K562 (cell line): ENCODE measurements at regions not wholly inside any gene's neighbourhood (a gene's known extent, or its start where the extent isn't known, plus 50 kb on each side); places are given as distances from the start of the nearest gene placed in this dataset.

Experiments
- ATAC-seq: fragments of 200-7000 bp; cut with Tn5 transposase; 3 replicates; pipeline ENCODE4 v1.9.1; 2020; ENCODE audit warnings: moderate library complexity
- BruUV-seq: library from RNA; stranded (reverse); fragments of 400-500 nt; replicated peaks from 2 replicates; lab custom pipeline; 2021; lab: Mats Ljungman, UMichigan
- CTCF ChIA-PET: fragments of 300-600 bp; formaldehyde crosslinking; extraction: SDS; loops from one replicate; lab custom pipeline; 2021; ENCODE audit warnings: low intra/inter-chr PET ratio; lab: Yijun Ruan, JAX
- POLR2A ChIA-PET: fragments of 300-600, 350-650 bp; sonication (Branson Sonifier 250); formaldehyde crosslinking; extraction: SDS; loops from one replicate; lab custom pipeline; 2021; ENCODE audit warnings: antibody characterized with exemption, inconsistent platforms; lab: Yijun Ruan, JAX
- DNase-seq, 4 experiments: peaks; one replicate each; pipeline versions ENCODE4 v3.0.0 to v3.0.0-alpha.2; 2011 to 2018; ENCODE audit warnings: low spot score in 3 of 4, mixed read lengths in 3 of 4; ENCODE audit errors: extremely low read depth in 1 of 4
- FAIRE-seq: peaks from 2 replicates; lab custom pipeline; 2011; peaks lifted over from hg19 to GRCh38; lab: Jason Lieb, UNC
- H2AFZ ChIP-seq: 2 replicates; pipeline ENCODE4 v1.6.0; 2011; ENCODE audit warnings: low read depth, low read length, control low read depth, inconsistent platforms
- H3K27ac ChIP-seq: fragments of 200-600 bp; 3 replicates; pipeline ENCODE4 v1.8.0; 2011; ENCODE audit warnings: low read depth, mild to moderate bottlenecking, control low read depth, inconsistent platforms, low read length, moderate library complexity, mixed read lengths; ENCODE audit errors: extremely low read depth
- H3K27me3 ChIP-seq, 2 experiments: fragments of 300-600 bp in 1 of 2; 2 replicates in 1 of 2; 3 replicates in 1 of 2; pipeline versions ENCODE4 v1.6.0 to v1.8.0; 2011; ENCODE audit warnings: inconsistent platforms in 2 of 2, low read length in 2 of 2, mild to moderate bottlenecking in 1 of 2, mixed read lengths in 1 of 2, moderate library complexity in 1 of 2; ENCODE audit not compliant: control insufficient read depth in 2 of 2, insufficient read depth in 2 of 2
- H3K36me3 ChIP-seq: fragments of 300-600 bp; 3 replicates; pipeline ENCODE4 v1.8.0; 2011; ENCODE audit warnings: mild to moderate bottlenecking, low read length, inconsistent platforms; ENCODE audit not compliant: control insufficient read depth, insufficient read depth
- H3K4me1 ChIP-seq, 2 experiments: fragments of 200-600 bp in 1 of 2; replicated peaks in 1 of 2; 2 replicates in 1 of 2; 3 replicates in 1 of 2; pipeline versions ENCODE4 v1.5.1 to v1.8.0; 2011; ENCODE audit warnings: inconsistent platforms in 2 of 2, low read length in 2 of 2, mild to moderate bottlenecking in 1 of 2, mixed read lengths in 1 of 2, moderate library complexity in 1 of 2; ENCODE audit not compliant: control insufficient read depth in 2 of 2, insufficient read depth in 2 of 2
- H3K4me2 ChIP-seq: 2 replicates; pipeline ENCODE4 v1.6.1; 2011; ENCODE audit warnings: low read length, control low read depth, inconsistent platforms, mixed read lengths; ENCODE audit not compliant: insufficient read depth
- H3K4me3 ChIP-seq: fragments of 200-600 bp; sonication (generic), shearing (Covaris generic); 2 replicates; pipeline ENCODE4 v1.5.1; 2016; ENCODE audit warnings: control low read depth, inconsistent platforms
- H3K79me2 ChIP-seq: fragments of 200-600 bp; 3 replicates; pipeline ENCODE4 v1.8.0; 2011; ENCODE audit warnings: low read length, inconsistent platforms; ENCODE audit not compliant: control insufficient read depth, insufficient read depth
- H3K9ac ChIP-seq, 2 experiments: 2 replicates each; pipeline versions ENCODE4 v1.6.0 to v1.6.1; 2011; ENCODE audit warnings: low read depth in 2 of 2, low read length in 2 of 2, control low read depth in 1 of 2, inconsistent platforms in 1 of 2, mild to moderate bottlenecking in 1 of 2, mixed read lengths in 1 of 2; ENCODE audit not compliant: insufficient read depth in 1 of 2
- H3K9me1 ChIP-seq: one replicate; pipeline ENCODE4 v1.6.0; 2011; ENCODE audit warnings: inconsistent platforms, mild to moderate bottlenecking, low read length, moderate library complexity; ENCODE audit not compliant: control insufficient read depth, insufficient read depth
- H3K9me3 ChIP-seq: replicated peaks from 2 replicates; pipeline ENCODE4 v1.5.1; 2011; ENCODE audit warnings: low read depth, low read length, inconsistent platforms; ENCODE audit not compliant: control insufficient read depth, insufficient read depth
- H4K20me1 ChIP-seq: replicated peaks from 2 replicates; pipeline ENCODE4 v1.6.1; 2011; ENCODE audit warnings: low read length, inconsistent platforms, mixed read lengths; ENCODE audit not compliant: control insufficient read depth, insufficient read depth
- BCL6 ChIP-seq: fragments of 250-450 bp; sonication (Bioruptor Pico); IDR thresholded peaks from 2 replicates; pipeline ENCODE4 v1.4.0; 2020
- BCOR ChIP-seq: fragments of 450-650 bp; IDR thresholded peaks from 2 replicates; pipeline ENCODE4 v1.6.1; 2016
- CBFA2T2 ChIP-seq: fragments of 450-650 bp; conservative IDR thresholded peaks from 2 replicates; pipeline ENCODE4 v1.6.1; 2017; ENCODE audit warnings: mild to moderate bottlenecking
- E2F6 ChIP-seq, 2 experiments: IDR thresholded peaks; 2 replicates each; pipeline ENCODE4 v1.6.1; 2011; ENCODE audit warnings: borderline replicate concordance in 1 of 2, control low read depth in 1 of 2, low read depth in 1 of 2, low read length in 1 of 2, mild to moderate bottlenecking in 1 of 2, mixed read lengths in 1 of 2, moderate library complexity in 1 of 2; ENCODE audit not compliant: insufficient read depth in 1 of 2, insufficient read length in 1 of 2, poor library complexity in 1 of 2, severe bottlenecking in 1 of 2; ENCODE audit errors: extremely low read depth in 1 of 2
- HINFP ChIP-seq: fragments of 450-650 bp; conservative IDR thresholded peaks from 2 replicates; pipeline ENCODE4 v1.6.1; 2016; ENCODE audit warnings: missing genetic modification characterization, low read depth, mild to moderate bottlenecking, control low read depth, missing compliant biosample characterization
- HMG20B ChIP-seq: fragments of 250-450 bp; sonication (Bioruptor Pico); IDR thresholded peaks from 2 replicates; pipeline ENCODE4 v1.5.0; 2021; ENCODE audit warnings: mild to moderate bottlenecking
- MNT ChIP-seq, 2 experiments: fragments of 450-650 bp; conservative IDR thresholded peaks; 2 replicates each; pipeline ENCODE4 v1.6.1; 2017; ENCODE audit warnings: mild to moderate bottlenecking in 2 of 2, moderate library complexity in 2 of 2
- NFRKB ChIP-seq: fragments of 450-650 bp; IDR thresholded peaks from 2 replicates; pipeline ENCODE4 v1.6.1; 2016; ENCODE audit warnings: low read depth
- POLR2B ChIP-seq: fragments of 450-650 bp; IDR thresholded peaks from 2 replicates; pipeline ENCODE4 v1.6.1; 2018; ENCODE audit warnings: low read depth; ENCODE audit not compliant: partially characterized antibody
- SAFB2 ChIP-seq: fragments of 200-400 bp; formaldehyde crosslinking; IDR thresholded peaks from 2 replicates; pipeline ENCODE4 v1.6.1; 2018; ENCODE audit warnings: borderline replicate concordance, low read length, low read depth, moderate library complexity; ENCODE audit not compliant: severe bottlenecking
- TAF15 ChIP-seq: fragments of 200-400 bp; formaldehyde crosslinking; IDR thresholded peaks from 2 replicates; pipeline ENCODE4 v1.6.1; 2017; ENCODE audit warnings: mild to moderate bottlenecking, low read depth, low read length, moderate library complexity
- TCF7 ChIP-seq: sonication (generic); IDR thresholded peaks from 2 replicates; pipeline ENCODE4 v1.6.1; 2016; ENCODE audit warnings: antibody characterized with exemption, borderline replicate concordance
- TCFL5 ChIP-seq: fragments of 250-450 bp; sonication (Bioruptor Pico); conservative IDR thresholded peaks from 2 replicates; pipeline ENCODE4 v1.6.1; 2021; ENCODE audit warnings: mild to moderate bottlenecking, moderate library complexity, matching md5 sums
- ZFP1 ChIP-seq: fragments of 450-650 bp; formaldehyde crosslinking; IDR thresholded peaks from 2 replicates; pipeline ENCODE4 v1.4.0; 2020; ENCODE audit warnings: mild to moderate bottlenecking, mixed read lengths
- ZNF239 ChIP-seq: fragments of 250-450 bp; sonication (Bioruptor Pico); IDR thresholded peaks from 2 replicates; pipeline ENCODE4 v1.4.0; 2020; ENCODE audit warnings: mild to moderate bottlenecking
- ZNF277 ChIP-seq: fragments of 250-450 bp; sonication (Bioruptor Pico); IDR thresholded peaks from 2 replicates; pipeline ENCODE4 v1.8.0; 2022; ENCODE audit warnings: inconsistent platforms, mild to moderate bottlenecking, moderate library complexity, borderline replicate concordance
- ZNF639 ChIP-seq, 2 experiments: fragments of 200-800 bp in 1 of 2; sonication (Bioruptor generic) in 1 of 2; sonication (generic) in 1 of 2; formaldehyde crosslinking in 1 of 2; IDR thresholded peaks in 1 of 2; conservative IDR thresholded peaks in 1 of 2; 2 replicates each; pipeline versions ENCODE4 v1.5.0 to v1.6.1; 2016 to 2020; ENCODE audit warnings: missing compliant biosample characterization in 1 of 2, missing genetic modification characterization in 1 of 2, missing genetic modification reagents in 1 of 2
- WGBS: fragments of 100-300 bp; shearing (Covaris generic); methylation state at CpG from one replicate; pipeline ENCODE4 v1.1.6; 2016; ENCODE audit warnings: low coverage, mixed read lengths; ENCODE audit not compliant: insufficient coverage; ENCODE audit errors: missing lambda C conversion rate; 5-methylcytosine and 5-hydroxymethylcytosine counted together
- in situ Hi-C: fragments of 300-500 bp; cut with MboI; formaldehyde crosslinking; loops from 4 replicates; pipeline ENCODE4 v1.15.0; 2018; ENCODE audit warnings: inconsistent platforms, mixed read lengths
- intact Hi-C: fragments of 100-400 bp; cut with micrococcal nuclease; formaldehyde crosslinking; loops from 2 replicates; pipeline ENCODE4 v1.14.2; 2022

GRCh38 chr9:90330231-90330630 lies 312.4 kb downstream of the DIRAS2 start:
- no TSS peak for BruUV-seq
- 0% methylated on average over 3 of the region's 3 CpGs for WGBS
- ChIA-PET CTCF (no interaction called here), POLR2A (no interaction called here)
- Histone ChIP-seq H3K27me3 (no peaks in the 10 kb centered on the region), H3K4me2 (no peak overlapping the region), H3K9ac (no peak overlapping the region), H3K9me3 (no peaks in the 10 kb centered on the region), H3K79me2 (no peaks in the 10 kb centered on the region), H3K4me3 (no peak overlapping the region), H3K4me1 (no peaks in the 10 kb centered on the region), H3K27ac (no peak overlapping the region), H3K9me1 (no peaks in the 10 kb centered on the region), H2AFZ (no peak overlapping the region), H4K20me1 (no peaks in the 10 kb centered on the region), H3K36me3 (no peaks in the 10 kb centered on the region)
- DNase-seq = no peak
- no peak for ATAC-seq
- in situ Hi-C loops (no loop called here), intact Hi-C loops (no loop called here)
- no peak for FAIRE-seq
- TF ChIP-seq ZNF639 (CRISPR knock-in tag; conservative IDR thresholded peaks at IDR 0.05 in 1 of 2, IDR thresholded peaks at IDR 0.05 in 1 of 2) (no peak), SAFB2 (no peak), POLR2B (no peak), ZNF239 (no peak), MNT (conservative IDR thresholded peaks at IDR 0.05) (no peak), E2F6 (IDR thresholded peaks at IDR 0.05; ENCODE audit: borderline replicate concordance in 1 of 2, extremely low read depth in 1 of 2, insufficient read depth in 1 of 2, insufficient read length in 1 of 2, low read depth in 1 of 2, low read length in 1 of 2, poor library complexity in 1 of 2, severe bottlenecking in 1 of 2) (no peak), HINFP (tag) (no peak), TAF15 (no peak), ZNF277 (CRISPR knock-in tag) (no peak), BCOR (no peak), CBFA2T2 (no peak), HMG20B (CRISPR knock-in tag) (no peak), BCL6 (CRISPR knock-in tag) (no peak), TCF7 (no peak), TCFL5 (no peak), ZFP1 (CRISPR knock-in tag) (no peak), NFRKB (no peak)
